Uterus (tissue), 3 donors: ENCODE measurements at regions not wholly inside any gene's neighbourhood (a gene's known extent, or its start where the extent isn't known, plus 50 kb on each side); places are given as distances from the start of the nearest gene placed in this dataset.
"Not testable (repeated sequence)": the region's sequence is repeated elsewhere in the genome, so short reads cannot be mapped to it uniquely, and the experiment has no call there.

Source experiments
- DNase-seq, 2 donors: peaks; one replicate each; pipeline ENCODE4 v3.0.0-alpha.2; 2019 to 2020
- H3K27ac ChIP-seq, 2 donors: fragments of 200-600 bp; sonication (generic); 1 replicate in 1 of 2; 2 replicates in 1 of 2; pipeline ENCODE4 v1.5.1; 2016 to 2018
- H3K27me3 ChIP-seq, 2 donors: fragments of 200-600 bp; sonication (generic); one replicate each; pipeline ENCODE4 v1.5.1; 2018 to 2019; ENCODE audit warnings: control low read depth in 1 of 2
- H3K36me3 ChIP-seq, 2 donors: fragments of 200-600 bp; sonication (generic); one replicate each; pipeline ENCODE4 v1.5.1; 2019; ENCODE audit warnings: control low read depth in 1 of 2
- H3K4me1 ChIP-seq, 2 donors: fragments of 200-600 bp; sonication (generic); one replicate each; pipeline ENCODE4 v1.5.1; 2018 to 2019; ENCODE audit warnings: control low read depth in 1 of 2
- H3K4me3 ChIP-seq, 2 donors: fragments of 200-600 bp; sonication (generic); 1 replicate in 1 of 2; 2 replicates in 1 of 2; pipeline ENCODE4 v1.5.1; 2018 to 2019; ENCODE audit warnings: mild to moderate bottlenecking in 1 of 2
- H3K9me3 ChIP-seq, 2 donors: fragments of 200-600 bp; sonication (generic); one replicate each; pipeline ENCODE4 v1.5.1; 2019; ENCODE audit warnings: control low read depth in 1 of 2
- CTCF ChIP-seq, 4 experiments: fragments of 200-600 bp in 2 of 4; fragments of 450-650 bp in 2 of 4; sonication (generic) in 2 of 4; IDR thresholded peaks; one replicate each; pipeline ENCODE4 v1.5.1; 2016 to 2019; ENCODE audit warnings: antibody characterized with exemption in 4 of 4, mild to moderate bottlenecking in 2 of 4, moderate library complexity in 1 of 4
- POLR2A ChIP-seq, 2 donors: fragments of 450-650 bp; IDR thresholded peaks; one replicate each; pipeline ENCODE4 v1.6.1; 2016; ENCODE audit warnings: antibody characterized with exemption in 2 of 2, mild to moderate bottlenecking in 1 of 2, moderate library complexity in 1 of 2
- intact Hi-C: fragments of 100-400 bp; cut with DNase I; formaldehyde crosslinking; loops from one replicate; pipeline ENCODE4 v1.15.1; 2023; ENCODE audit warnings: low total_unique reads
- donor health status: DM: yes; HTN: yes; CAD: no.

- TF ChIP-seq POLR2A (IDR thresholded peaks at IDR 0.05), result no peak
- no peak for TF ChIP-seq CTCF (IDR thresholded peaks at IDR 0.05)
- H3K27ac ChIP-seq, result no peak overlapping the region
These were observed 635.7 kb downstream of the UQCRFS1 start for GRCh38 chr19:28577233-28577632.

GRCh38 chr19:28575816-28576215 is 637.1 kb downstream of the UQCRFS1 start:
- DNase-seq, result no peak
- intact Hi-C loops, result no loop called here
- Histone ChIP-seq H3K4me3 (no peak overlapping the region), H3K36me3 (no peaks in the 10 kb centered on the region), H3K27ac (no peak overlapping the region), H3K9me3 (no peaks in the 10 kb centered on the region), H3K27me3 (no peaks in the 10 kb centered on the region), H3K4me1 (no peaks in the 10 kb centered on the region)
- TF ChIP-seq POLR2A (IDR thresholded peaks at IDR 0.05) (no peak), CTCF (IDR thresholded peaks at IDR 0.05) (no peak)

More at GRCh38 chr19:28577233-28577632, 635.7 kb downstream of the UQCRFS1 start:
- Histone ChIP-seq H3K27me3 (no peaks in the 10 kb centered on the region), H3K4me1 (no peaks in the 10 kb centered on the region), H3K9me3 (no peaks in the 10 kb centered on the region), H3K4me3 (no peak overlapping the region), H3K36me3 (no peaks in the 10 kb centered on the region)
- intact Hi-C loops, result no loop called here
- DNase-seq, result no peak

DNA sequence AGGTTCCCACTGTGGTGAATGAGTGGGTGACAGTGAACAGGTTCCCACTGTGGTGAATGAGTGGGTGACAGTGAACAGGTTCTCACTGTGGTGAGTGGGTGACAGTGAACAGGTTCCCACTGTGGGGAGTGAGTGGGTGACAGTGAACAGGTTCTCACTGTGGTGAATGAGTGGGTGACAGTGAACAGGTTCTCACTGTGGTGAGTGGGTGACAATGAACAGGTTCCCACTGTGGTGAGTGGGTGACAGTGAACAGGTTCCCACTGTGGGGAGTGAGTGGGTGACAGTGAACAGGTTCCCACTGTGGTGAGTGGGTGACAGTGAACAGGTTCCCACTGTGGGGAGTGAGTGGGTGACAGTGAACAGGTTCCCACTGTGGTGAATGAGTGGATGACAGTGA is 637.6 kb downstream of the UQCRFS1 start:
- H3K36me3 ChIP-seq, H3K9me3 ChIP-seq, H3K4me3 ChIP-seq, H3K4me1 ChIP-seq, H3K27me3 ChIP-seq, H3K27ac ChIP-seq, DNase-seq, intact Hi-C loops: not testable (repeated sequence)

DNA sequence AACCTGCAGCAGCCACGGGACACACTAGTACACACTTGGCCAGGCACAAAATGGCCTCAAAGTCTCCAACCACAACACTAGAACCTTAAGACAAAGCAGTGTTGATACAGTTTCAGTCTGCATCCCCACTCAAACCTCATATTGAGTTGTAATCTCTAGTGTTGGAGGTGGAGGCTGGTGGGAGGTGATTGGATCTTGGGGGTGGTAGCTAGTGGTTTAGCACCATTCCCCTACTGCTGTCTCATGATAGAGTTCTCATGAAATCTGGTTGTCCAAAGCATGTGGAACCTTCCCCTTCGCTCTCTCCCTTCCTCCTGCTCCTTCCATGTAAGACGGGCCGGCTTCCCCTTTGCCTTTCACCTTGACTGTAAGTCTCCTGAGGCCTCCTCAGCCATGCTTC is 638.7 kb downstream of the UQCRFS1 start:
- Histone ChIP-seq H3K4me3 (no peak overlapping the region), H3K4me1 (no peaks in the 10 kb centered on the region), H3K9me3 (no peaks in the 10 kb centered on the region), H3K36me3 (no peaks in the 10 kb centered on the region), H3K27me3 (no peaks in the 10 kb centered on the region), H3K27ac (no peak overlapping the region)
- no peak for DNase-seq
- intact Hi-C loops, result no loop called here
- TF ChIP-seq POLR2A (IDR thresholded peaks at IDR 0.05) (no peak), CTCF (IDR thresholded peaks at IDR 0.05) (no peak)

DNA sequence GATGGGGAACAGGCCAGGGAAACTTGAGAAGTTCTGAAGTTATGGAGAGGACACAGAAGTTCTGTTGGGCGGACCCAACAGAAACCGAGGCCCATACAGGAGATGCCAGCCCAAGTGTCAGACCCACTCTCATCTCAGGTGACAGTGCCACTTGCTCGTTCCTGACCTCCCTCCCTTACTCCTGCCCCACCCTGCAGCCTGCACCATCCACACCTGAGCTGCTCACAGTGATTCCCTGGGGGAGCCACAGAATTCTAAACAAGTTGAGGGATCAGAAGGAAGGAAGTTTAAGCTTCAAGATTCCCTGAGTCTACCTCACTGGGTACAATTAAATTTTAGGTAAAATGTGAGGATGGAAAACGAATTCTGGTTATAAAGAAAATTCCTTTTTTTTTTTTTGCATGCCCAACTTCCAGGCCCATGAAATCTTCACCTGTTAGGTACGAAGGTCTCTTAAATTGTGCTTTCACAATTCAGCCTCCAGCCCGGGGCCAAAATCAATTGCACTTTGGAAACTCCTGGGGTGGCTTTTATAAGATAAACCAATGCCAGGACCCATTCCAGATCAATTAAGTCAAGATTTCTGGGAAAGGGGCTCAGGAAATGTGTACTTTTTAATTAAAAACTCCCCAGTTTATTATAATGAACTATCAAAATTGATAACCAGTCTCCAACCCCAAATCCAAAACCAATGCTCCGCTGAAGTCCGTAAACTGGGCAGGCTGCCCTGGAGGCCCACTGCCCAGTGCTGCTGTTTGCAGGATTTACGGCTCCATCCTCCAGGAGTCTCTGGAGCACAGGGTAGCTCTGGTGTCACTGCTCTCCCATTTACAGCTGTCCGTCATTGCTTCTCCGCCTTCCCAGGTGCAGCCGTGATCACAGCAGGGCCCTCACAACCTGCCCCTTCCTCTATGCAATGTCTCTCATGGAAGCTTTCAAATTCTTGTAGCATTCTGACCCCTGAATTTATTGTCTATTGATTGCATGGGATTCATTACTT is 643.5 kb downstream of the UQCRFS1 start:
- H3K9me3 ChIP-seq, result no peaks in the 10 kb centered on the region
- H3K27me3 ChIP-seq, result no peaks in the 10 kb centered on the region

More for the DNA sequence above, 643.5 kb downstream of the UQCRFS1 start:
- no peaks in the 10 kb centered on the region for H3K4me1 ChIP-seq
- TF ChIP-seq POLR2A (IDR thresholded peaks at IDR 0.05) (no peak), CTCF (IDR thresholded peaks at IDR 0.05) (no peak)
- intact Hi-C loops, result no loop called here
- H3K27ac ChIP-seq, result no peak overlapping the region
- no peak overlapping the region for H3K4me3 ChIP-seq
- no peaks in the 10 kb centered on the region for H3K36me3 ChIP-seq
- no peak for DNase-seq
